SK-N-SH treated with all-trans-retinoic acid at 6 μM for 48 hours (cell line): ENCODE measurements at regions not wholly inside any gene's neighbourhood (a gene's known extent, or its start where the extent isn't known, plus 50 kb on each side); places are given as distances from the start of the nearest gene placed in this dataset.

Experiments
- ARNTL ChIP-seq: fragments of 450-650 bp; formaldehyde crosslinking; IDR thresholded peaks from 2 replicates; pipeline ENCODE4 v1.5.0; 2020; ENCODE audit warnings: low read depth, mild to moderate bottlenecking, moderate library complexity, borderline replicate concordance
- BACH2 ChIP-seq: fragments of 250-450 bp; sonication (Bioruptor Pico); IDR thresholded peaks from 2 replicates; pipeline ENCODE4 v1.9.0; 2021; ENCODE audit warnings: mild to moderate bottlenecking, borderline replicate concordance
- CSDC2 ChIP-seq: fragments of 250-450 bp; sonication (Bioruptor Pico); IDR thresholded peaks from 2 replicates; pipeline ENCODE4 v1.5.0; 2020; ENCODE audit warnings: mild to moderate bottlenecking, moderate library complexity
- ESRRG ChIP-seq: fragments of 250-450 bp; sonication (Bioruptor Pico); IDR thresholded peaks from 2 replicates; pipeline ENCODE4 v1.6.1; 2021; ENCODE audit warnings: mild to moderate bottlenecking
- GLIS3 ChIP-seq: fragments of 250-450 bp; sonication (Bioruptor Pico); IDR thresholded peaks from 2 replicates; pipeline ENCODE4 v1.5.0; 2020; ENCODE audit warnings: mild to moderate bottlenecking, moderate library complexity
- OSR1 ChIP-seq: fragments of 250-450 bp; sonication (Bioruptor Pico); IDR thresholded peaks from 2 replicates; pipeline ENCODE4 v1.8.0; 2022; ENCODE audit warnings: moderate library complexity, mild to moderate bottlenecking, inconsistent platforms
- PPARA ChIP-seq: fragments of 250-450 bp; sonication (Bioruptor Pico); IDR thresholded peaks from 2 replicates; pipeline ENCODE4 v1.5.0; 2020; ENCODE audit warnings: mild to moderate bottlenecking, borderline replicate concordance
- RARB ChIP-seq: fragments of 250-450 bp; sonication (Bioruptor Pico); IDR thresholded peaks from 2 replicates; pipeline ENCODE4 v1.8.0; 2021; ENCODE audit warnings: mild to moderate bottlenecking, moderate library complexity
- TCF4 ChIP-seq: fragments of 250-450 bp; sonication (Bioruptor Pico); IDR thresholded peaks from 2 replicates; pipeline ENCODE4 v1.8.0; 2021; ENCODE audit warnings: mild to moderate bottlenecking, moderate library complexity, borderline replicate concordance
- ZFP3 ChIP-seq: fragments of 250-450 bp; sonication (Bioruptor Pico); IDR thresholded peaks from 2 replicates; pipeline ENCODE4 v1.5.0; 2020; ENCODE audit warnings: mild to moderate bottlenecking, moderate library complexity
- ZNF565 ChIP-seq: fragments of 450-650 bp; formaldehyde crosslinking; conservative IDR thresholded peaks from 2 replicates; pipeline ENCODE4 v1.5.0; 2020; ENCODE audit warnings: low read depth, mild to moderate bottlenecking, moderate library complexity
- TF ChIP-seq, protein P1 (sequence below): fragments of 250-450 bp; sonication (Bioruptor Pico); IDR thresholded peaks from 2 replicates; pipeline ENCODE4 v1.8.0; 2020; ENCODE audit warnings: mild to moderate bottlenecking, moderate library complexity, borderline replicate concordance
- TF ChIP-seq, protein P2 (sequence below): fragments of 250-450 bp; sonication (Bioruptor Pico); IDR thresholded peaks from 2 replicates; pipeline ENCODE4 v1.5.1; 2020; ENCODE audit warnings: low read depth, mild to moderate bottlenecking, moderate library complexity

- no peak for TF ChIP-seq RARB (CRISPR knock-in tag)
- TF ChIP-seq GLIS3 (CRISPR knock-in tag): no peak
- no peak for TF ChIP-seq ZNF565 (CRISPR knock-in tag)
- TF ChIP-seq ESRRG (CRISPR knock-in tag): no peak
- TF ChIP-seq, protein P1, sequence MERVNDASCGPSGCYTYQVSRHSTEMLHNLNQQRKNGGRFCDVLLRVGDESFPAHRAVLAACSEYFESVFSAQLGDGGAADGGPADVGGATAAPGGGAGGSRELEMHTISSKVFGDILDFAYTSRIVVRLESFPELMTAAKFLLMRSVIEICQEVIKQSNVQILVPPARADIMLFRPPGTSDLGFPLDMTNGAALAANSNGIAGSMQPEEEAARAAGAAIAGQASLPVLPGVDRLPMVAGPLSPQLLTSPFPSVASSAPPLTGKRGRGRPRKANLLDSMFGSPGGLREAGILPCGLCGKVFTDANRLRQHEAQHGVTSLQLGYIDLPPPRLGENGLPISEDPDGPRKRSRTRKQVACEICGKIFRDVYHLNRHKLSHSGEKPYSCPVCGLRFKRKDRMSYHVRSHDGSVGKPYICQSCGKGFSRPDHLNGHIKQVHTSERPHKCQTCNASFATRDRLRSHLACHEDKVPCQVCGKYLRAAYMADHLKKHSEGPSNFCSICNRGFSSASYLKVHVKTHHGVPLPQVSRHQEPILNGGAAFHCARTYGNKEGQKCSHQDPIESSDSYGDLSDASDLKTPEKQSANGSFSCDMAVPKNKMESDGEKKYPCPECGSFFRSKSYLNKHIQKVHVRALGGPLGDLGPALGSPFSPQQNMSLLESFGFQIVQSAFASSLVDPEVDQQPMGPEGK (CRISPR knock-in tag): no peak
- no peak for TF ChIP-seq ZFP3 (CRISPR knock-in tag)
- TF ChIP-seq, protein P2, sequence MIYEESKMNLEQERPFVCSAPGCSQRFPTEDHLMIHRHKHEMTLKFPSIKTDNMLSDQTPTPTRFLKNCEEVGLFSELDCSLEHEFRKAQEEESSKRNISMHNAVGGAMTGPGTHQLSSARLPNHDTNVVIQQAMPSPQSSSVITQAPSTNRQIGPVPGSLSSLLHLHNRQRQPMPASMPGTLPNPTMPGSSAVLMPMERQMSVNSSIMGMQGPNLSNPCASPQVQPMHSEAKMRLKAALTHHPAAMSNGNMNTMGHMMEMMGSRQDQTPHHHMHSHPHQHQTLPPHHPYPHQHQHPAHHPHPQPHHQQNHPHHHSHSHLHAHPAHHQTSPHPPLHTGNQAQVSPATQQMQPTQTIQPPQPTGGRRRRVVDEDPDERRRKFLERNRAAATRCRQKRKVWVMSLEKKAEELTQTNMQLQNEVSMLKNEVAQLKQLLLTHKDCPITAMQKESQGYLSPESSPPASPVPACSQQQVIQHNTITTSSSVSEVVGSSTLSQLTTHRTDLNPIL (CRISPR knock-in tag): no peak
- no peak for TF ChIP-seq ARNTL (CRISPR knock-in tag)
- no peak for TF ChIP-seq OSR1
- no peak for TF ChIP-seq CSDC2 (CRISPR knock-in tag)
- no peak for TF ChIP-seq TCF4 (CRISPR knock-in tag)
- TF ChIP-seq PPARA (CRISPR knock-in tag): no peak
- no peak for TF ChIP-seq BACH2 (CRISPR knock-in tag)
These were observed 90.7 kb upstream of the WSB1 start for GRCh38 chr17:27203241-27203640.
